ENCODE measurements at regions not wholly inside any gene's neighbourhood (a gene's known extent, or its start where the extent isn't known, plus 50 kb on each side); places are given as distances from the start of the nearest gene placed in this dataset.
"Not testable (repeated sequence)": the region's sequence is repeated elsewhere in the genome, so short reads cannot be mapped to it uniquely, and the experiment has no call there.

DNA sequence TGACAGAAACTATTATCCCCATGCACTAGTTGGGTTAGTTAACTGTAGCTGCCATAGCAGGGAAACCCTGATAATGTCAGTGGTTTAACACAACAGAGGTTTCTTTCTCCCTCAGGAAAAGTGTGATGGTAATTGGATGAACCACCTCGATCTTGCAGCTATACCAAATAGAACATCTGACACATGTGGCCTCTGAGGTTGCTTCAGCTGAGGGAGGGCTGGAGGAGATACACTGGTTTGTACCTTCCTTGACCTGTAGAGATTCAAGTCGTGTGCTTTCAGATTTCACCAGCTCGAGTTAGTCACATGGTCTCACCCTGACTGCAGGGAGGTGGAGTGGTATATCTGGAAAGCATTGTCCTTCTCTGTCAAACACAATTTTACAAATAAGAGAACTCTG, 147.2 kb upstream of the SFRP2 start:
- no peak for DNase-seq (ENCODE audit: low spot score)

DNA sequence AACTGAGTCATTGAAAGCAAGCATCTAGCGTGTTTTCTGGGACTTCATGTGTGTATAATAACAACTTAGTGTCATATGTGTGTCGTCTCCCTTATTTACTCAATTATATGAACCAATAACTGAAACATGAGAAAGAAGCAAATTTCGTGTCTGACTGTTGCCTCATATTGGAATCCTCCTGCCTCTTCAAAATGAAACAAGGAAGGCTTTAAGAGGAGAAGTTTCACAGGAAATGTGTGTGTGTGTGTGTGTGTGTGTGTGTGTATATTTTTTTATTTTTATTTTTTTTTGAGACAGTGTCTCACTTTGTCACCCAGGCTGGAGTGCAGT, 145.8 kb upstream of the SFRP2 start:
- DNase-seq (ENCODE audit: low spot score): peak; percentile 22

DNA sequence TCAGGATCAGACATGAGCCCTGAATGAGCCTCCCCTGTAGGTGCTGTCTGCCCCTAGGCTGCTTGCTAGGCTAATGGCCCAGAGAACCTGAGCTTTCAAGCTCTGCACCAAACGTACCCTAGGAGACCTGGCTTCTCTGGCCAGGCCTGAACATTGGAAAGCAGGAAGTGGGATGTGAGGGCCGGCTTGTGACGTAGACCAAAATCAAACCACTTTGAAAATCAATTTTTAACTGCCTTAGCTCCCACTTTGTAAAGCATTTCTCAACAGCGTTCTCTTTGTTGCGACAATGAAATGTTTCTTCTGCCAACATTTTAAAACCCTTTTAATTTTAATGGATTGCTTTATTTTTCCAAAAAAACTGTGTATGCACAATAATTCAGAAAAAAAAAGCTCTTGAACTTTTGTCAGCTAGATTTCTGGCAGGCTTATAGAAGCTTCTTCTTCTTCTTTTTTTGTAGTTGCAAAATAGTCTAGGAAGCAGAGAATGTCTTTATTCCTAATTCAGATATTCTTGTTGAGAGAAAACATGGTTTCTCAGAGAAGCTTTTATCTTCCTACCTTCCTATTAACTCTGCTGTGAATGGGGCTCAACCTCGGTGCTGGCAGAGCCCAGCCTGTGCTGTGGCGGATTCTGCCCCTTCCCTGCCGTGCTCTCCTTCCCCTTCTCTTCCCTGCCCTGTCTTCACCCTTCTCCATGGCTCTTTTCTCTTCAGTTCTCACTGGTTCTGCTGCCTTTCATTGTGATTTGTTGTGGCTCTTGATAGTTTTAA, 145.2 kb upstream of the SFRP2 start:
- no peak for DNase-seq (ENCODE audit: low spot score)

DNA sequence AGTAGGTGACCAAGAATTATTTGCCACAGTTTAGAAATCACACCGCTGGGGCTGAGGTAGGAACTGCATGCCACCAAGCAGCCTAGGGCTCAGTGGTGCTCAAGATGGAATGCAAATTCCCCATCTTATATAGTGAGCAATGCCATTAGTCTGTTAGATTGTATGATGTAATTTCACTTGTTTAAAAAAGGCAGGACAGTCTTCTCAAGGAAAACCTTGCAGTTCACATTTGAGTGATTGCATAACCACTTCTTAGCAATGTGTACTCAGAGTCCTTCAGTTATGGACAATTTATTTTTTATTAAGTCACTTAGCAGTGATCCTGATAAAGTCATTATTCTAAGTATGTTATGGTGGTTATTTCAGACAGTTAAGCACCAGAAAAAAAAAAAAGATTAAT, 142.9 kb upstream of the SFRP2 start:
- DNase-seq (ENCODE audit: low spot score): peak; percentile 47

DNA sequence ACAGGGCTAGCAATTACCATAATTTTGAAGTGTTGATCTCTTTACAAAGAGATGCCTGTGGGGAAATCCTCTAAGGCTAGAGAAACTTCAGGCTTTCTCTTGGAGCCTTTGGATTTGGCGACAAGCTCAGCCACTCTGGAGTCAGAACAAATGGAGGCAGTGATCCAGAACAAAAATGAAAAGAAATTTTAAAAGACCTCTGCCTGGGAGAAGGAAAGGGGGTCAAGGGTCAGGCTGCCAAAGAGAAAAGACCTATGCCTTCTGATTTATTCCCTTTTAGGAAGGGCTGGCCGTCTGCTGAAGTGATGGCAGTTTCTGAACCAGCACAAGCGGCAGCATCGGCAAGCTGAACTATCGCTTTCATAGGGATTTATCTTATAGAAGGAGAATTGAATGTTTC, 140.8 kb upstream of the SFRP2 start:
- DNase-seq (ENCODE audit: low spot score): no peak

DNA sequence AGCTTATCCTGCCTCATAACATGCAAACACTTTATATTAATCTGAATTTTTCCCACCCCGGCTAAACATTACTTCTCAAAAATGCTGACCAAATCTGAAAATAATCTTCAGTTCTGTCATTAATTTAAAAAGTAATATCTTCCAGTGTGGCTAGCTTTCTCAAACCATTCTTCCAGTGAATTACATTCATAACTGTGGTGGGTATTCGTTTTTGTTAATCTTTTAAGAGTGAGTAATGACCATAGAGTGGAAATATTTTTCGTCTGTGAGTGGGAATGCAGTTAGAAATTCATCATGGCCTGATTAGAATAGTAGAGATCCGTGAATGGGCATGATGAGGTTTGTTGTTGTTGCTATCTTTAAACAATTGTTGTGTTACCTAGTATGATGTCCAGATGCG, 138.6 kb upstream of the SFRP2 start:
- peak; percentile 67 for DNase-seq (ENCODE audit: low spot score)

DNA sequence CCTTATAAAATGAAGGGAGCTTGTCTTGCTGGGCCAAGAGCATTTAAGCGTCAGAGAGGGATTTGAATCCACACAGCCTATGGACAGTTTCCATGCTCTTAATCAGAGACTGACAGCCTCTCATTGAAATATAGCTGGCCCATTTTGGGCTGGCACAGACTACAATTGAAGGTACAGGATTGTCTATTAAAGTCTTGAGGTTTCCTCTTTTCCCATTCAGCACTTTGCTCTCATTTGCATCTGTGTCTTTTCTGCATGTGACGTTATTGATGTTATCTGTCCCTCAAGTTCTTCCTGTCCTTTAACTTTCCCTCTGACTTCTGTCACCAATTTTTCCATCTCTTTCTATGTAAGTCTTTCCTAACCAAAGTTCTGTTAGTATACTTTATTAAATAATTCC, 133.3 kb upstream of the SFRP2 start:
- DNase-seq (ENCODE audit: low spot score): no peak

DNA sequence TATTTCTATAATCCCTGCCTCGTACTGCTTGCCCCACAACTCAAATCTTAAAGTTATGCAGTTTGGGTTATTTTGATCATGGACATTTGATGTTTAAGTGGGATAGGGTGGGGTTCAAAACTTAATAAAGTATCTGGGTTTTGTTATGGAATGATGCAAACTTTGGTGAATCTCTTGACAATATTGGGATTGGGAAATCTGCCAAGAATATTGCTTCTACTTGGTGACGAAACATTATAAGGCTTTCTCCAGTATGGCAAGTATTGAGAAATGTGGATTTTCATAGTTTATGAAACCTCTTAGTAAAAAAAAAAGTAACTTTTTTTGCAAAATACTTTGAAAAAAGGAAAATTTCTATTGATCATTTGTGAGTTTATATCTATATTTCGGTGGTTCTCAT, 130.8 kb upstream of the SFRP2 start:
- DNase-seq (ENCODE audit: low spot score): no peak

DNA sequence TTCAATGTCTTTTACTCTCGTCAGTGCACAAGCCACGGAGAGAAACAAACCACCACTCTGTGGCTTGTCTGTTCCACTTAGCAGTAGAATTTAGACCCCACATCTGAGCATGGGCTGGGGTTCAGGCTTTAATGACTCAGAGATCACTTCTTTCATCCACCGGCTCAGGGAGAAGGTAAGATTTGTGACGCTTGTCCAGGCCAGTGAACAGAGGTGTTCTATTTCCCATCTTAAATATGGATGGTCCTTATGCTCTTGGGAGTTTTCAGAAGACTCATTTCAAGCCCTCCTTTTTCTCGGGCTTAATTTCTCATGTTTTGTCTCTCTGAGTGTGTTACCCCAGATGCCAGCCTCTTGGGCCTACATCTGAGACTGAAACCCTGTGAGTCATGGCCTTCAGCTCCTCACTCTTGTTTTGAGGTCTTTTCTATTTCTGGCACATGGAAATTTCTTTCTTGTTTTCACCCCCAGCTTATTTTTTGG, 127.4 kb upstream of the SFRP2 start:
- DNase-seq (ENCODE audit: low spot score): no peak

DNA sequence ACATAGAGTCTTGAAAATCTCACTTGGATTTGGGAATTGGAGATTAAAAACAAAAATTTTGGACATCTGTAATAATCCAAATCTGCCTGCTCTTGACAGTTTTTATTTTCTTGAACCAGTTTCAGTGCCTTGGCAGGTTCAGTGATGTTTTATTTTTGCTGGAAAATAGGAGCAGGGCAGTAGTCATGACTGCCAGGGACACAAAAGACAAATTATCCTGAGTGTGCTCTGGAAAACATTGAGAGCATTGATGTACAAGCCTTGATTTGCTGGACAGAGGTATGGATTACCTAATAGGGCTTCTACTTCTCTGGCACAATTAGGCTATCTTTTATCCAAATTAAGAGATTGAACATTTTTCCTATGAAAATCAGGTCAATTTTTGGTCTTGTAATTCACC, 123.4 kb upstream of the SFRP2 start:
- DNase-seq (ENCODE audit: low spot score): no peak

DNA sequence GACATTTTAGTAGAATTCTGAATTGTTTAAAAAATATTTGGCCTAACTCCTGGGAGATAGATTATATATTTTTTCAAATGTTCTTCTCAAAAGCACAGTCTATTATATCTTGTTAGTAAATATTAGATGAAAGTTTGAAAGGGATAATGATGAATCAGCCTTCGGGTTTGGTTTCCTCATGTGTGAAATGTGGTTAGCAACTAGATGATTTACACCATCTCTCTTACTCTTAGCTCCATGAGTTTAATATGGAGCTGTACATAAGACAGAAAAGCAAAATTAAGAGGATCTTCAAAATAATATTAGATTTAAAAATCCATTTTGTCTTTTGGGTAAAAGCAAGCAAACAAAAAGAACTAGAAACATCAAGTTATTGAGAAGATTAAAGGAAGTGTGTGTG, 120.8 kb upstream of the SFRP2 start:
- DNase-seq (ENCODE audit: low spot score): no peak

DNA sequence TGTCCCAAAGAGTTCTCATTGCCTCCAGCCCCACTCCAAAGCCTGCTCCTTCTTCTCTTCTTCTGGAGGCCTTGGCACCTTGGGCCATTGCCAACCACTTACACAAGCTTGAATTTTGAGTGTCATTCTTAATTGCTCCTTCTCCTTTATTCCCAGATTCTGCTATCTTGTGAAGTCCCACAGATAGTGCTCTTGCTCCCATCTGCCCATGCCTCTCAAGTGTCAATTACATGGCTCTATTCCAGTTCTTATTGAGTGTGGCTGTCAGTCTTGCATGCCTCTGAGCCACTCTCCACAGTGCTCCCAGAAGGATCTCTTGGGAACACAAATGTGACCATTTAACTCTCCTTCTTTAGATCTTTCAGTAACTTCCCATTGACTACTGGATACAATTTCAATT, 117.3 kb upstream of the SFRP2 start:
- DNase-seq (ENCODE audit: low spot score): no peak

DNA sequence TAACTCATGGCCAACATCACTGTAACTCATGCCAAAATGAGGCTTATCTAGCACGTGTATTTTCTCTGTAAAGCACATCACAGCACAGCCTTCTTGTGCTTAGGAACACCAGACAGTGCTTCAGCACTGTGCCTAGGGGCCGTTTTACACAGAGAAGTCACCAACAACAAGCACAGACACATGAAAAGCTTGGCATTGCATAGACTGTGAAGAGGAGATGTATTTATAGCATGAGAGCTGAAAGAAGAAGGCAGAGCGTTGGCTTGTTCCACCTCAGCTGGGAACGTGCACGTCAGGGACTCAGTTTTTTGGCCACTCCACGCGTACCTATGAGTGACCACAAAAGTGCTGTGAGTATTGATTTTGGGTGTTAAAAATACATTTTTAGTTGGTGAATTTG, 116.3 kb upstream of the SFRP2 start:
- DNase-seq (ENCODE audit: low spot score): no peak

DNA sequence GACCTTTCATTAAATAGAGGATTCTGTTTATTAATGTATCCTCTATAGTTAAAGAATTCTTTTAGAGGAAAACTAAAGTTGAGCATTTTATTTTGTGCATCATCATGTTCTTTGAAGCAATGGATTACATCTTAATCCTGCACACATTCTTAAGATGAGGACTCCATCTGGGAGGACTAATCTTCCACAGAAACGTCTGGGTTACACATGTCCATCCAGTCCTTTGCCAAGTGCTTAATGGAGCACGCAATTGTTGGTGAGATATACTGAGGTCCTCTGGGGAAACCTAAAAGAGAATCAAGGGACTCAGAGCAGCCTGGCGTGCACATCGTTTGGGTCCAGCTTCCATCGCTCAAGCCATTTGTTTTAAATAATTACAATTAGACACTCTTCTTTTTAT, 115.1 kb upstream of the SFRP2 start:
- peak; percentile 17 for DNase-seq (ENCODE audit: low spot score)

DNA sequence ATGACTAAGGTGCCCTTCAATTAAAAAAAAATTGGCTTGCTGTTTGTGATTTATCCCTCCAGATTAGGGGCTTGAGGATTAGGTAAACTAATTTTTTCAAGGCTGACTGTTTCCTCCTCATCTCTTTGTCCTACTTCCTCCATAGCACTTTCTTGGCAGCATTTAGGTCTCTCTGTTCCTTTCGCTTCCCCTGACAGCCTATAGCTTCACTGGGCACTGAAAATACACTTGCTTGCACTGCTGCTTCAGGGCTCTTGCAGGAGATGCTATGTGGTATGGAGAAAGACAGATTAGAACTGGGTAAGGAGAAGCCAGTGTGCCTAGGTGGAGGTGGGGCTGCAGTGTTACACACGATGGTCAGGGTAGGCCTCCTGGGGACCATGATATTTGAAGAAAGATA, 112.3 kb upstream of the SFRP2 start:
- DNase-seq (ENCODE audit: low spot score): no peak

DNA sequence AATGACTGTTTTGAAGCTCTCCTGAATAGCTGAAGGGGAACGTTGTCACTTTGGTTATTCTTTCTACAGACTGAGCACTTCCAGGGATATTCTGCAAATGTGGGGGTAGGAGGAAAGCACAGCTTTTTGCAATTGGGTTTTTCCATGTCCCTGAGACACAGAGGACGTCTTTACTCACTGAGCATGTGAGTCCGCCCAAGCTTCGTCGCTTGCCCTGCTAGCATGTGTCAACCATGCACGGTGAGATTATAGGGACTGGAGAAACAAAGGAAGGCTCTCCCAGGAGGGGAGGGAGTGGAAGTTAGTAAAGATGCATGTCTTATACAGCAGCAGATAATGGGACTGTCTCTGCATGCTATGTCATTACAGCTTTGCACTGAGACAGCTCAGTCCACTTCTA, 111.5 kb upstream of the SFRP2 start:
- no peak for DNase-seq (ENCODE audit: low spot score)

DNA sequence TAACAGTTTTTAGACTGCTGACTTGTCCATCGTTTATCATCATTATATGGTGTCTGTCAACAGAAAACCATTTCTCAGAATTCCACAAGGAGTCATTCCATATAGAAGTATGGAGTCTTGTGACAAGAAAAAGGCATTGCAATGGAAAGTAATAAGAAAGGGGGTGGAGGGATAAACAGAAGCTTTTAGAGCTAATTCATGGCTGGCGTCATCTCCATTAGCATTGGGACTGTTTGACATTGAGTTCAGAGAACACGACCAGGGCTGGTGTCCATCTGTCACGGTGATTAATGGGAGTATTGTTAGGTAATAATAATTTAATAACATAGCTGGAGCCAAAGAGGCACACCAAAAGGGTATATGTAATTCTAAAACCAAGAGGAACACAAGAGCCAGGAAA, 101.9 kb upstream of the SFRP2 start:
- DNase-seq (ENCODE audit: low spot score): no peak

DNA sequence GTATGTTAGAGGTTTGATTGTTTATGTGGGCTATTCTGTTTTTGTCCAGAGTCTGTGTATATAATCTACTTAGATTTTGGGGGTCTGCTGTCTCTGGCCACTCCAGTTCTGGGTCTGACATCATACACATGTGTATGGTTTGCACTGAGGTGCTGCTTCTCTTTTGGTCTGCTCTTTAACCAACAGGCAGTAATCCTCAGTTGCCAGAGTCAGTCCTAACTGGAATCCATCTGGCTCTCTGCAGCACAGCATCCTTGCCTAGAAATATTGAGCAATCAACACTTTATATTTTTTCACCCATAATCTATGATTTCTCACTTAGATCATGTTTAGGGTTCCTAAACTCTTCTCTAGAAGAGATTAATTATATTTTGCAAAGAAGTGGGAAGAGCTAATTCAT, 98.3 kb upstream of the SFRP2 start:
- DNase-seq (ENCODE audit: low spot score): no peak

DNA sequence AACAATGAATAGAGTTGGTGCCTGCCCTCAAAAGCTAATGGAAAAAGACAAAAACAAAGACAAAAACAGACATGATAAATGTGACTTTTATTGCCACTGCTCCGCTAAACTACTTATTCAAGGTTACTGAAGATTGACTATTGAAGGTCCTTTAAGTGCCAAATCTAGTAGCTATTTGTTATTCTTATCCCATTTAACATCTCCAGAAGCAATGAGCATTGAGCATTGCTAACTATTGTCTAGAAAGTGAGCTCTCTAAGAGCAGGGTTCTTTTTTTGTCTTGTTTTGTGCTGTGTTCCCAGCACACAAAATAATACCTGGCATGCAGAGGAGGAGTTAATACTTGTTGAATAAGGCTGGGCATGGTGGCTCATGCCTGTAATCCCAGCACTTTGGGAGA, 95.4 kb upstream of the SFRP2 start:
- no peak for DNase-seq (ENCODE audit: low spot score)

DNA sequence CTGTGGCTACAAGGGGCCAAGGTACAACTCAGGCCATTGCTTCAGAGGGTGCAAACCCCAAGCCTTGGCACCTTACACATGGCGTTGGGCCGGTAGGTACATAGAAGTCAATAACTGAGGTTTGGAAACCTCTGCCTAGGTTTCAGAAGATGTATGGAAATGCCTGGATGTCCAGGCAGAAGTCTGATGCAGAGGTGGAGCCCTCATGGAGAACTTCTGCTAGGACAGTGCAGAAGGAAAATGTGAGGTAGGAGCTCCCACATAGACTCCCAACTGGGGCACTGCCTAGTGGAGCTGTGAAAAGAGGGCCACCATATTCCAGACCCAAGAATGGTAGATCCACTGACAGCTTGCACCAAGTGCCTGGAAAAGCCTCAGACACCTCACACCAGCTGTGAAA, 92.1 kb upstream of the SFRP2 start:
- DNase-seq (ENCODE audit: low spot score): no peak

DNA sequence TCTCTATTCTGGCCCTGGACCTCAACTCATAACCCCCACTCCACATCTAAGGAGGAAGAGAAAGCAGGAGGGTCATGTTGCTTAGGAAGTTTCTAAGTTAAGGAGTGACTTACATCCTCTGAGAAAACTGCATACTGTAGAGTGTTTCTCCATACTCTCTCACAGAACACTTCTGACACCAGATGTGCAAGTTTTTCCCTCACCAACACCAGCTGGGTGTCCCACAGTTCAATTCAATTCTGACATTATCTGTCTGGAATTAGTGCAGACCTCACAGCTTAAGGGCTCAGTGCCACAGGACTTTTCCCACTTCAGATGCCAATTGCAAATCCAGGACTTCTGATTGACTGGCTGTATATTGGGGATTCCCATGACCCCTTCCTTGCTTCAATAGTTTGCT, 89.0 kb upstream of the SFRP2 start:
- no peak for DNase-seq (ENCODE audit: low spot score)

DNA sequence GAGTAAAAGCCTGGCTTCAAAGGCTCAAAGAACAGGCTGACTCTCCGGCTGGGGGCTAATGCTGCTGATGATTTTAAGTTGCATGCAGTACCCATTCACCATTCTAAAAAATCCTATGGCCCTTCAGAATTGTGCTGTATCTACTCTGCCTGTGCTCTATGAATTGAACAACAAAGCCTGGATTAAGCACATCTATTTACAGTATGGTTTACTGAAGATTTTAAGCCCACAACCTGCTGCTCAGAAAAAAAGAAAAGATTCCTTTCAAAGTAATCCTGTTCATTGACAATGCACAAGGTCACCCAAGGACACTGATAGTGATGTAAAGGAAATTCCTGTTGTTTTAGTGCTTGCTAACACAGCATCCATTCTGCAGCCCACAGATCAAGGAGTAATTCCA, 84.9 kb upstream of the SFRP2 start:
- DNase-seq (ENCODE audit: low spot score): no peak

DNA sequence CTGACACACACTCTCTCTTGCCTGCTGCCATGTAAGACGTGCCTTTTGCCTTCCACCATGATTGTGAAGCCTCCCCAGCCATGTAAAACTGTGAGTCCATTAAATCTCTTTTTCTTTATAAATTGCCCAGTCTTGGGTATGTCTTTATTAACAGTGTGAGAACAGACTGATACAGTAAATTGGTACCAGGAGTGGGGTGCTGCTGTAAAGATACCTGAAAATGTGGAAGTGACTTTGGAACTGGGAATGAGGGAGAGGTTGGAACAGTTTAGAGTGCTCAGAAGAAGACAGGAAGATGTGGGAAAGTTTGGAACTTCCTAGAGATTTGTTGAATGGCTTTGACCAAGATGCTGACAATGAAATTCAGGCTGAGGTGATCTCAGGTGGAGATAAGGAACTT, 77.9 kb upstream of the SFRP2 start:
- not testable (repeated sequence) for DNase-seq (ENCODE audit: low spot score)

DNA sequence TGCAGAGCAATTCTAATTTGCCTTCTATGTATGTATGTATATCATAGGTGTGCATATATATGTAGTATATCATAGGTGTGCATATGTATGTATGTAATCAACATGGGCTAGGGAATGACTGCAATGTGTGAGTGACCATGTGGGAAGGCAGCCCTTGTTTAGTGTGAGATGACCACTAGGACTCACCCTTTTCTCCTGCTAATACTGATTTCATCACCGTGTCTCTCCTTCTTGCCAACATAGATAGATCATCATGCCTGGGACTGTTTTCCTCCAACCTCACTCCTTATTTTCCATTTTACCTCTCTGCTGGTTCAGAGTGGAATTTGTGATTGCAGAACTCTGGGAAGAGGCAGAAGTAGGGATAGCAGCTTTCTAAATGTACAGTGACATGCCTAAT, 63.6 kb upstream of the SFRP2 start:
- DNase-seq (ENCODE audit: low spot score): no peak

Measured in AG20443 (cell line).